Bronchial epithelial cell (primary cell): ENCODE measurements at regions not wholly inside any gene's neighbourhood (a gene's known extent, or its start where the extent isn't known, plus 50 kb on each side); places are given as distances from the start of the nearest gene placed in this dataset.
A peak's percentile ranks its signal among the peaks of the same experiment; 100 is the strongest.

ENCODE experiments used
- DNase-seq: peaks from one replicate; pipeline ENCODE4 v3.0.0-alpha.2; 2010; ENCODE audit warnings: low read depth
- FAIRE-seq: peaks from 2 replicates; lab custom pipeline; 2011; peaks lifted over from hg19 to GRCh38; lab: Jason Lieb, UNC
- H3K27me3 ChIP-seq: 2 replicates; pipeline ENCODE4 v1.5.1; 2011; ENCODE audit warnings: low read length; ENCODE audit not compliant: control insufficient read depth, insufficient read depth
- H3K36me3 ChIP-seq: 2 replicates; pipeline ENCODE4 v1.5.1; 2011; ENCODE audit warnings: low read length; ENCODE audit not compliant: control insufficient read depth, insufficient read depth
- H3K4me3 ChIP-seq: 2 replicates; pipeline ENCODE4 v1.5.1; 2011; ENCODE audit warnings: mild to moderate bottlenecking, low read depth, low read length, control low read depth
- TF ChIP-seq, protein P1 (sequence below): IDR thresholded peaks from 2 replicates; pipeline ENCODE4 v1.5.1; 2011; ENCODE audit warnings: mild to moderate bottlenecking, moderate library complexity, low read length, control low read depth, inconsistent platforms; ENCODE audit not compliant: insufficient read depth, severe bottlenecking

DNA sequence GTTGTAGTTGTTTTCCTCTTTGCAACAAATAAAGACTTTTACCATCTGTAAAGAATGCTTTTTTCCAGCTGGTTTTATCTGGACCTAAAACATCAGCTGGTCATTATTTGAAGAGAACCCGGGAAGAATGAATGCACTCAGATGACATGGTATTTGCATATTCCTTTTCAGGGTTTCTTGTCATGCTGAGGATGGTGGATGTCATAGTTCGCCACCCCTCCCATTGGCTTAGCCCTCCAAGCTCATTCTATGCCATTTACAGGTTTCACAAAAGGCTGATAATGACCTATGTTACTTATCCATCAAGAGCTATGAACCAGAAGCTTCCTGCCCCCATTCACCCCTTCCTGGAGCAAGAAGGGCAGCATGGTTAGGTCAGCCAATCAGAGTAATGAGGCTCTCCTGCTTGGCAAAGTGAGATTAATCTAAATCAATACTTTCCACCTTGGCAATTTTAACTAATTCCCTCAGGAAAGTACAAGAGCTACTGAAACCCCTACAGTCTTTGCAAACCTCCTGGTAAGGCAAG, 440.5 kb upstream of the TLE4 start:
- no peaks in the 10 kb centered on the region for H3K27me3 ChIP-seq
- no peak for FAIRE-seq
- DNase-seq, result no peak
- H3K36me3 ChIP-seq, result no peaks in the 10 kb centered on the region
- H3K4me3 ChIP-seq, result no peak overlapping the region
- TF ChIP-seq, protein P1, sequence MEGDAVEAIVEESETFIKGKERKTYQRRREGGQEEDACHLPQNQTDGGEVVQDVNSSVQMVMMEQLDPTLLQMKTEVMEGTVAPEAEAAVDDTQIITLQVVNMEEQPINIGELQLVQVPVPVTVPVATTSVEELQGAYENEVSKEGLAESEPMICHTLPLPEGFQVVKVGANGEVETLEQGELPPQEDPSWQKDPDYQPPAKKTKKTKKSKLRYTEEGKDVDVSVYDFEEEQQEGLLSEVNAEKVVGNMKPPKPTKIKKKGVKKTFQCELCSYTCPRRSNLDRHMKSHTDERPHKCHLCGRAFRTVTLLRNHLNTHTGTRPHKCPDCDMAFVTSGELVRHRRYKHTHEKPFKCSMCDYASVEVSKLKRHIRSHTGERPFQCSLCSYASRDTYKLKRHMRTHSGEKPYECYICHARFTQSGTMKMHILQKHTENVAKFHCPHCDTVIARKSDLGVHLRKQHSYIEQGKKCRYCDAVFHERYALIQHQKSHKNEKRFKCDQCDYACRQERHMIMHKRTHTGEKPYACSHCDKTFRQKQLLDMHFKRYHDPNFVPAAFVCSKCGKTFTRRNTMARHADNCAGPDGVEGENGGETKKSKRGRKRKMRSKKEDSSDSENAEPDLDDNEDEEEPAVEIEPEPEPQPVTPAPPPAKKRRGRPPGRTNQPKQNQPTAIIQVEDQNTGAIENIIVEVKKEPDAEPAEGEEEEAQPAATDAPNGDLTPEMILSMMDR, result no peak

DNA sequence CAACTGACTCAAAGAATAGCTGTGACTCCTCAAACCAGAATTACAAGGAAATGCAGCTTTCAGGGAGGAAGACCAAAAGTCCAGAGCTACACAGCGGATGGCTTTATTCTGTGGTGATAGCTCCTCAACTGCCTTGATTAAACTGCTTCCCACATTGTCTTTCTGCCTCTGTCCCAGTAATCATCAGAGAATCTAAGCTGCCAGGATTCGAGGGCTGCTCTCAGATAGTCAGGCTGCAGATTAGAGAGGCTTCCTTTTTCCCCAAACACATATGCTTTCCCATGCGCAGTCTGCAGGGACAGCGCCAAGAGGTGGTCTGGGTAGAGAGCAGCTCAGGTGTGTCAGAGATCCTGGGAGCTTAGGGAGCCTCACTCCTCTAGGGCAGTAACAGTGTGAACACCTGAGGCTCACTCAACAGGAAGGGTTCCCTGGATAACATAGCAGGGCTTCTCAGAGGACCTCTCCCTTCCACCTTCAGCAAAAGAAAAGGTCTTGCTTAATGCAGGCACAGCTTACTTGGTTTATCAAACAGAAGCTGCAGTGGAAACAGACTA, 439.9 kb upstream of the TLE4 start:
- H3K36me3 ChIP-seq, result no peaks in the 10 kb centered on the region
- TF ChIP-seq, protein P1, result no peak

DNA sequence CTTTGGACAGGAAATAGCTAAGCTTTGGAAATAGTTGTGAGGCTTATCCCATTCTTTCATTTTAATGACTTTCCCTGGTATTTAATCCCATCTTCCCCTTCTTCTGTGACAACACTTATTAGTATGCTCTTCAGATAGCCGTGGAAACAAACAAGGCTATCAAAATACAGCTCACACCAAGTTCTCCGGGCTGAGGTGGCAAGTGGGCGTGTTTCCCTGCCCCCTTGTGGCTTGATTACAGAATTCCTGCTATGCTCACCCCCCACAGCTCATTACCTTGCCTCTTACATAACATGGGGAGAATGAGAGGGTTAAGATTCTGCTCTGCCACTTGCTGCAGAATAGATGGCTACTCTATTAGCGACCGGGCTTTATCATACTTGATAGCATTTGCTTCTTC, 437.1 kb upstream of the TLE4 start:
- TF ChIP-seq, protein P1, result no peak
- no peak overlapping the region for H3K4me3 ChIP-seq
- FAIRE-seq, result no peak
- H3K36me3 ChIP-seq, result no peaks in the 10 kb centered on the region
- peak; percentile 22 for DNase-seq
- no peaks in the 10 kb centered on the region for H3K27me3 ChIP-seq

More for the DNA sequence above, 439.9 kb upstream of the TLE4 start:
- no peak overlapping the region for H3K4me3 ChIP-seq
- H3K27me3 ChIP-seq, result no peaks in the 10 kb centered on the region
- FAIRE-seq, result peak; percentile 60
- DNase-seq, result no peak

DNA sequence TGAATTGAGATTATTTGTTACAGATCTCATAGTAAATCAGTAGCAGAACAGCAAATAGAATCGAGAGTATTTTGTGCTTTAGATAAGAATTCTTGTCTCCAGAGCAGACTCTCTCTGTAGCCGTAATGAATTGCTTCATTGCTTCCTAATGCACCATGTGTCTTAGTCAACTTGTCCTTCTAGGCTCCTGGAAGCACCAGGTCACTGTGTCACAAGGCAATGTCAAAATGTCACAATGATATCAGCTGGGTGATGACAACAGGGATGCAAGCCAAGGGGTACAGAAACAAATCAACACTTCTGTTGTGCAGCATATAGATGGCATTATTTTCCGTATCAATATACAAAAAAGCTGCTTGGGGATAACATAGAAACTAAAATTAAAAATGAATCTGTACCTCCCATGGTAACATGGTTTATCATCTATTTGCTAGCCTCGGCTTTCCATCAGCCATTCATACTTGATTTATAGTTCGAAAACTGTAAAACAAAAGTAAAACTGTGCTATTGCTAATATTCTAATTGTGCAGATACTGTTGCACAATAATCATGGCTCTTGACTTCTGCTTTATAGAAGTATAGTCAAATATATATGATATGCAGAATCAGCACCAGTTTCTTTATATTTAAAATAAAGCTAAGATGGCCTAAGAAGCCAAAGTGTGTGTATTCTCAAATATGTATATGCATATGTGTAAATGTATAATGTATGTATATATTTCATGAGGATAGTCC, 435.9 kb upstream of the TLE4 start:
- TF ChIP-seq, protein P1, result no peak
- Histone ChIP-seq H3K36me3 (no peaks in the 10 kb centered on the region), H3K27me3 (no peaks in the 10 kb centered on the region), H3K4me3 (no peak overlapping the region)
- no peak for DNase-seq
- no peak for FAIRE-seq

DNA sequence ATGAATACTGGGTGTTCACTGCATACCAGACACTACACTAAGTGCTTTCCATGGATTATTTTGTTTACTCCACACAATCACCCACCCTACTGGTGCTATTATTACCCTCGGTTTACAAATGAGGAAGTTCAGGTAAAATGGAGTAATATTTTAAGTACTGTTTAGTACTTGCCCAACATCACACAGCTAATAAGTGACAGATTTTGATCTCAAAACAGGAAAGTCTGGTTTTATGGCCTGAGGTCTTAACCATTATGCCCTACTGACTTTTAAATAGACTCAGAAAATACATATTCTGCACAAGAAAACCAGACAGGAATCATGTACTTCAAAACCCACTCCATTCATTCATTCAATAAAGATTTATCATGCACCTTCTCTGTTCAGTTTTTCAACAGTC, 431.0 kb upstream of the TLE4 start:
- no peak for FAIRE-seq
- H3K4me3 ChIP-seq, result no peak overlapping the region
- no peaks in the 10 kb centered on the region for H3K36me3 ChIP-seq
- TF ChIP-seq, protein P1, result no peak
- no peak for DNase-seq
- H3K27me3 ChIP-seq, result no peaks in the 10 kb centered on the region

DNA sequence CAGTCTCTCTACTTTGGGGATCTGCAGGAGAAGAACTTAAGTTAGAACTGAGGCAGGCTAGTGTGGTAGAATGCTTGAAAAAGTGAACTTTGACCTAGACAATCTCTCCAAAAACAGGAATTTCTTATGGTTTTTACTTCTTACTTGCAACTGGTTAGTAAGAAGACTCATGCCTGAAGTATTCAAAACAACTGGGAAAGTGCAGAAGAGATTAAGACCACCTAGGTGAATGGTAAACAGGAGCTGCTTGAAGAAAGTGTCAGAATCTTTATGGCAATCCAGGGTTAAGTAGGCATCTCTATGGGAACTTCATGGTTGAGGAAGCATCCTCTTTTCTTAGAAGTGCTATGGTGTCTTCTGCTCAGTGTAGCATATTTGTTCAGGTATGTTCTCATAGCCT, 428.6 kb upstream of the TLE4 start:
- no peaks in the 10 kb centered on the region for H3K36me3 ChIP-seq
- no peak for DNase-seq
- TF ChIP-seq, protein P1, result no peak
- H3K27me3 ChIP-seq, result no peaks in the 10 kb centered on the region
- FAIRE-seq, result no peak
- H3K4me3 ChIP-seq, result no peak overlapping the region
